ENCODE measurements at regions not wholly inside any gene's neighbourhood (a gene's known extent, or its start where the extent isn't known, plus 50 kb on each side); places are given as distances from the start of the nearest gene placed in this dataset.

- DNase-seq, result no peak
Observed at GRCh38 chr13:21823416-21823815, 152.5 kb downstream of the FGF9 start.

DNA sequence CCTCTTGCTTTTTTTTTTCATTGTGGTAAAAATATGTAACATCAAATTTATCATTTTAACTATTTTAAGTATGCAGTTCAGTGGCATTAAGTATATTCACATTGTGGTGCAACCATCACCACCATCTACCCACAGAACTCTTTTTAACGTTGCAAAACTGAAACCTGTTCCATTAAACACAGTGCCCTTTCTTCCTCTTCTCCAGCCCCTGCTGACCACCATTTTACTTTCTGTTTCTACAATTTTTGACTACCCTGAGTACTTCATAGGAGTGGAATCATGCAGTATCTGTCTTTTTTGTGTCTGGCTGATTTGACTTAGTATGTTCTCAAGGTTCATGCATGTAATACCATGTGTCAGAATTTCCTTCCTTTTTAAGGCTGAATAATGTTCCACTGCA, 153.1 kb downstream of the FGF9 start:
- DNase-seq, result no peak

DNA sequence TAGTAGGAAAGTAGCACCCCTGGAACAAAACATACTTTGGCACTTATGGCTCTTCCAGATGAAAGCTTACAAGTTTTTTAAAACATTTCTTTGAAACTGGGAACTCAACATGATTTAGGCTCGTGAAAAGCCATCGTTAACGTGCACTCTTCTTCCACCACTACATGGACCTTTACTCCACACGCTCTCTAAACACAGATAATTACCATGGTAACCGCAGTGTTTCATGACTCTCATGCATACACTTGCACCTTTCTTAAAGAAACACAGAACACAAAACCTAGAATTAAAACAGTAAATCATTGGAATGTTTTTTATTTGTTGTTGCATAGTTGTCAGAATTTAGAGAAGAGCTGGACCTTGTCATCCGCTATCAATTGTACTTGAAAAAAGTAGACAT, 154.3 kb downstream of the FGF9 start:
- no peak for DNase-seq

- no peak for DNase-seq
Observed at GRCh38 chr13:21825801-21826200, 154.9 kb downstream of the FGF9 start.

GRCh38 chr13:21826214-21827015, 155.5 kb downstream of the FGF9 start:
- DNase-seq, result no peak

GRCh38 chr13:21831654-21832324, 160.9 kb downstream of the FGF9 start:
- DNase-seq, result no peak

GRCh38 chr13:21833921-21834320, 163.0 kb downstream of the FGF9 start:
- no peak for DNase-seq

DNA sequence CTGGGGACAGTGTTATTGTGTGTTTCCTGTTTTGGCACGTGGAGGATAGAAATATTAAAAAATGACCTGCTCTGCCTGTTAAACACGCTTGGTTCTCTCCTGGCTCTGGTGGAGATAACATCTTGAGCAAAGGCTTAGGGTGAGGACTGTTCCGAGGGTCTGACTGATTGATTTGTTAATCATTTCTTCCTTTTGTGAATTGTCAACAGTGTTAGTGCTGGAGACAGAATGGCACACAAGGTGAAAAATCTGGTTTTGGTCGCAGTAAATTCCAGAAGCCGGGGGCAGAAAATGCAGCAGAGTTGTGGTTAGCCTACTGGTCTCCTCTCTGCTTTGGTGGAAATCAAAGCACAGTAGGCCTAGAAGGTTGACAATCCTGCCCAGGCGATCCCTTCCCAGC, 163.6 kb downstream of the FGF9 start:
- no peak for DNase-seq

DNA sequence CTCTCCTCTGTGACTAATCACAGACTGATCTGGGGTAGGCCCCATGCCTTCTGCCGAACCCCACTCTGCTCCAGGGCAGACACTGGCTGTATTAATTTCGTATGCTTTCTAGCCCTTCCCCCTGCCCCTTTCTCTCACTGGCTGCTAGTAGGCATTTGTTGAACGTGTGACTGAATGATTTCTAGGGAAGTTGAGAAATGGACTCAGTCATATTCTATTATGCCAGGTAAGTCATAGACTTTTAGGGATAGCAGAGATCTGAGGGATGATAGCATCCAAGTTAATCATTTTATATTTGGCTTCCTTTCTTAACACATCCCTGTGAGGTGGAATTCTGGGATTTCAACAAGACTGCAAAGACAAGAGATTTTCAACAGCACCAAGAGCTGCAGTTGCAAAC, 166.4 kb downstream of the FGF9 start:
- no peak for DNase-seq

- DNase-seq, result peak; percentile 7
Observed at GRCh38 chr13:21837841-21838551, 167.1 kb downstream of the FGF9 start.

- DNase-seq, result no peak
Observed at GRCh38 chr13:21846605-21847004, 175.7 kb downstream of the FGF9 start.

DNA sequence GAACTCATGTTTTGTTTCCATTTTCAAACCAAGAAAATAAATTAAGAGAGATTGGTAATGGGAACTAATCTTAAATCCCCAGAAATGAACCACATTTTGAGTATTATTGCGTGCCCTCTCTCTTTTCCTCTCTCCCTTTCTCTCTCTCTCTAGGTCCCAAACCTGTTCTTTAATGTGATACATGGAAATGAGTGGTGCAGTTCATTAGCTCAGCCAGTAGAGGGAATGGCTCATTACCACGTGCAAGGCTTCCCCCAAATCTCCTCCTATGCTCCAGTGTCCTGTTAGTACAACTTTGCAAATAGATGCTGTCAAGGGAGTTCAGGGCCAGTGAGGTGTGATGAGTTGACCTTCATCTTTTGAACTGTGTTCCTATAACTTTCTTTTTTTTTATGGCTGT, 178.4 kb downstream of the FGF9 start:
- no peak for DNase-seq

DNA sequence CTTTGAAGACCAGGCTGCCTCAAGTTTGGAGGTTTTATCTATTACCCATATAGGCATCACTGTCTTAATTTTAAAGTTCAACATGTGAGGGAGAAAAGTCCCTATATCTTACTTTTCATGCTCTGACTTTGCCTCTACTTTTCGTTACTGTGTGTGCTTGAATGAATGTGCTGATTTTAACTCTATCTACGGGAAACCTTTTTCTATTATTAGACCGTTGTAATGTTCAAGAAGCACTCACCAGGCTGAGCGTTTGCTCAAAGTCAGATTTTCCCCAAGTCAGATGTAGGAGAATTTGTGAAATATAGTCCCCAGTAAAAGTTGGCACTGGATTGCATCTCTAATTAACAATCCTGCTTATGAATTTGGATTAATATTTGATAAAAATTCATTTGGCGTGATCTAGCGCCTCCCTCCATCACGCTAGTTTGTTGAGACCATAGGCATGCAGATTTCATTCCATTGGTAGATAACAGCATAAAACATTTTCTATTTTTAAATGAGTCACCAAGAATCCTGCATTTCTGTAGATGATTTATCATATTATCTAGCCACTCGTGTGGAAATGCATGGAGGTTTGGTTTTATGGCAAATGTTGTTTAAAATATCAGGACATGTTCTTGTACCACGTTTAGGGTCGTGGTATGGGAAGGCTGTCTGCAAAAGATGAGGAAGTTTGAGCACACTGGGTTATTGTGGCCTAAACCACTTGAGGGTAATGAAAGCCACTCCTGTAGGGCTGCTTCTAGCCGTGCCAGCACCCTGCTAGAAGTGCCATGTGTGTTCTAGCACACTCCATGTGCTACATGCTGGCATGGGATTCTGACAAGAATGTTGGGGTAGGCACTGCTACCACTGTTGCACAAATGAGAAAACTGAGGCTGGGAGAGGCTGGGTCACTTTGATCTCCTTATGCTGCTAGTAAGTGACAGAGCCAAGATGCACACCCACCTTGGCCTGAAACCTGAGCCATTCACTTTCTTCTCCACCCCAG, 179.4 kb downstream of the FGF9 start:
- DNase-seq, result peak; percentile 17

DNA sequence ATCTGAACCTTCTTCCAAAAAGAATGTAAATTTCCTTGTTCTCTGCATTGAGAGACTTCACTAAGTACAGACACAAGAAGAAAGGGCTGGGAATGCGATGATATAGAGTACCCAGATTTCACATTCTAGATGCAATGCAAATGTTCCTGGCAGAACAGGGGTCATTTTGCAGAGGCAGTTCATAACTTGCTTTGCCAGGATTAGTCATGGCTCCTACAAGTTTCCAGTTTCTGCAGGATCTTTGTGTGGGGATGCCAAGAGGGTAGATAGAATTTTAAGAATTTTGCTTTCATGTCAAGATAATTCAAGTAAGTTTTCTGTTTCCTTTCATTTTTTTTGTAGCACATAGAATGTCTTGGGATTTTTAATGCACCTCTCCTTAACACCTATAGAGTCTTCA, 181.2 kb downstream of the FGF9 start:
- DNase-seq, result no peak

GRCh38 chr13:21853779-21854178, 182.9 kb downstream of the FGF9 start:
- no peak for DNase-seq

DNA sequence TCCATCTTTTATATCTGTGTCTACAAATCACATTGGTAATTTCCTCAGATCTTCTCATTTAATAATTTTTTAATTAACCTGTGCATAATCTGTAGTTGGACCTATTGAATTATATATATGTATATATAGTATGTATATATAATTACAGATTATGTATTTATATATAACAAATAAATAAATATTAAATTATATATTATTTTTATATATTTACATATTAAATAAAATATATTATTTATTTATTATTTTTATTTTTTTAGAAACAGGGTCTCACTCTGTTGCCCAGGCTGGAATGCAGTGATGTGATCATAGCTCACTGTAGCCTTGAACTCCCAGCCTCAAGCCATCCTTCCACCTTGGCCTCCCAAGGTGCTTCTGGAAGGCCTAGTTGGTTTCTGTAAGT, 197.9 kb downstream of the FGF9 start:
- no peak for DNase-seq

- no peak for DNase-seq
Observed at GRCh38 chr13:21871382-21871781, 200.5 kb downstream of the FGF9 start.

- DNase-seq, result no peak
Observed at GRCh38 chr13:21871919-21872318, 201.0 kb downstream of the FGF9 start.

DNA sequence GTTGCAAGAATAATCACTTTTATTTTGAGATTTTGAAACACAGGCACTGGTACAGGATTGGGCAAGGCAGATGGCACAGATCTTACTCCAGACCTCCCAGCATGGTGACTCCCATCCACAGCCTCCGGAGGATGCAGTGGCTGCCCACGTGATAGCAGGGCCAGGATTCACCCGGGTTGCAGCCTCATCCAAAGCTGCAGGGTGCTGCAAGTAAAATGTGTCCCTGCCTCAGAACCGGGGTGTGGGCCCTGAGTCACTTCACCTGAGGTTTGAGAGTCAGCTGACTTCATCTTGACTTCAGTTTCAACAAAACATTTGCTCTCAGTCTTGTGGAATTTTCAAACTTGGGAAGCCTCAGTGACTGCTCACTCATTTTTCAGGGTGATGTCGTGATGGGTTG, 201.9 kb downstream of the FGF9 start:
- DNase-seq, result no peak

GRCh38 chr13:21875116-21875515, 204.2 kb downstream of the FGF9 start:
- no peak for DNase-seq

- no peak for DNase-seq
Observed at GRCh38 chr13:21879263-21879914, 208.5 kb downstream of the FGF9 start.

- DNase-seq, result no peak
Observed at GRCh38 chr13:21882766-21883165, 211.9 kb downstream of the FGF9 start.
